HK-2 (cell line): ENCODE measurements at regions not wholly inside any gene's neighbourhood (a gene's known extent, or its start where the extent isn't known, plus 50 kb on each side); places are given as distances from the start of the nearest gene placed in this dataset.

Experiments used
- DNase-seq: peaks from one replicate; pipeline ENCODE4 v3.0.0-alpha.2; 2018; ENCODE audit not compliant: unreplicated experiment

DNA sequence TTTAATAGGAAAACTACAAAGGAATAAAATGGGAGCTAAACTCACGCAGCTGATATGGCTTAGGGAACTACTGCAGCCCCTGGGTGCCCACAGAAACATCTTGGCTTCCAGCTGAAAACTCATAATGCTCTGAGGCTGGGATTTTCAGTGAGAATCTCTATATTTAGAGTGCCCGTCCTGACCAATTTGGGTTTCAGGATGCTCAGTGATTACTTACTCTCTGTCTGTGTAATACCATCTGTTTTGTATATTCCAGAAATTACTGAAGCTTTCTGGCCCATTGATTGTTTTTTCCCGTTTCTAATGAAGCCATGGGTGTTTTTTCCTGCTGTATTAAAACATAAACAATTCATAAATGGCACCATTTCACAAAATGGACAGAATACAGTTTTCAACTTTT lies 50.6 kb upstream of the ZNF385D start:
- no peak for DNase-seq

DNA sequence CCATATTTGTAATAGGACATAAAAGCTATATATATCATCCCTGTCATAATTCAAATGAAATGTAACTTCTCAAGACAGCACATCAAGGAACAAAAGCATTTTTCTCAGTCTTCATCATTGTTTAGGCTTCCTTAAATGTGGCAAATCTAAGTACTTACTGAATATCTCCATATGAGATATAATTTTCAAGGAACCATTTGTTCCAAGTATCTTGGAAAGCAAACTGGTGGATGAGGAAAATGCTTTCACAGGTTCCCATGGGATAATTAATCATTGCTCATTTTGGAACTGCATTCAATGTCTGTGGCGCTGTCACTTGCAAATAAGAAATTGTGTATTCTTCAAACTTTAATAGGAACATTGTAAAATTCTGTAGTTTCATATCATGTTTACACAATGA lies 52.6 kb upstream of the ZNF385D start:
- no peak for DNase-seq

DNA sequence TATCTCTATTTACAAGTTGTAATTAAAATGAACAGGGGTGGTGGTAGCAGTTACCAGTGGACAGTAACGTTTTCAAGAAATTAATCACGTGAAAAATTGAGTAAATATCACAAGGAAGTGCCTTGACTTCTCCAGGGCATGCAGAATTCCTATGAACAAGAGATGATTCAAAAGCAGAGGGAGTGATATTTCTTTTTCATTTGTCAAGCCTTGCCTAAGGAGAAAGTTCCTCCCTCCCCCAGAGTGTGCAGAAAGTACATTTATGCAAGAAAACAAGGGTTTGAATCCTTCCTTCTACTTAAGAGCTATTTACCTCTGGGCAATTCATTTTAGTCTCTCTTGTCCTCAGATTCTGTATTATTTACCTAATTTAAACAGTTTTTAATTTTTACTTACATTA lies 53.3 kb upstream of the ZNF385D start:
- no peak for DNase-seq

DNA sequence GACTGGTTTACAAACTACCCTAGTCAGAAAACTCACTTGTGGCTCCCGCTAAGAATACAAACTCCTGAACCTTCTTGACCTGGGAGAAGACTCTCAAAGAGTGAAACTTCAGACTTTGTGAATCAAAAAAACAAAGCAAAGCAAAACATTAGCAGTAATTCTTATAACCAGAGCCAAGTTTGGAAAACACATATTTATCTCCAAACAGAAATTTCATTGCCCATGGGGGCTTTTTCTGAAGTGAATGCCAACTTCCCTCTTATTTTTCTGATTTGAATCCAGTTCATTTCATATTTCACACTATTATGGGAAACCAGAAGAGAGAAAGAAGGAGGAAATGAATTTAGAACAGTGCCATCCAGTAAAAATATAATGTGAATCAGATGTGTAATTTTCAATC lies 55.7 kb upstream of the ZNF385D start:
- no peak for DNase-seq

DNA sequence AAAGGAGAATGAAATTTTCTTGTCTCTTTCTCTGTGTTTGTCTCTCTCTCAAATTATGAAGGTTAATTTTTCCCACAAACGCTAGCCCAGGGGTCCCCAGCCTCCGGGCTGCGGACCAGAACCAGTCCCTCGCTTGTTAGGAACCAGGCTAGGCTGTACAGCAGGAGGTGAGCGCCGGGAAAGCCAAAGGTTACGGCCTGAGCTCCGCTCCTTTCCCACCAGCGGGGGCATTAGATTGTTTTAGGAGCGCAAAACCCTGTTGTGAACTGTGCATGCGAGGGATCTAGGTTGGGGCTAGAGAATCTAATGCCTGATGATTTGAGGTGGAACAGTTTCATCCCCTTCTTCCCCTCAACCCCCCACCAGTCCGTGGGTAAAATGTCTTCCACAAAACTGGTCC lies 74.7 kb upstream of the ZNF385D start:
- no peak for DNase-seq

DNA sequence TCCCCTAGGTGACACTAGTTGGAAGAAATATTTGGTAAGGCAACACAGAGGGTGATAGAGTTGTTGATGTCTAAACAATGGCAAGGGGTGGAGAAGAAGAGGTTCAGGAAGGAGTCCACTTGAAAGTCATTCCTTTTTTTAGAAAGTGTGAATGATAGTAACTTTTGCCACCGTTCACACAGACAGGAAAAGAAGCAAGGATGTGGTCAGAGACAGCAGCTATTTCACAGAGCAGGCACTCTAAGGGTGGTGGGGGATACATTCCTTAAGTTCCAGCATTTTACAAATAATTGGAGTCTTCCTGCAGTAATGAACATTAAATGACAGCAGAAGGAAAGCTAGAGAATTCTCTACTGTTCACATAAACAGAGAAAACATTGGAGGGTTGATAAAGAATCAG lies 75.4 kb upstream of the ZNF385D start:
- no peak for DNase-seq

DNA sequence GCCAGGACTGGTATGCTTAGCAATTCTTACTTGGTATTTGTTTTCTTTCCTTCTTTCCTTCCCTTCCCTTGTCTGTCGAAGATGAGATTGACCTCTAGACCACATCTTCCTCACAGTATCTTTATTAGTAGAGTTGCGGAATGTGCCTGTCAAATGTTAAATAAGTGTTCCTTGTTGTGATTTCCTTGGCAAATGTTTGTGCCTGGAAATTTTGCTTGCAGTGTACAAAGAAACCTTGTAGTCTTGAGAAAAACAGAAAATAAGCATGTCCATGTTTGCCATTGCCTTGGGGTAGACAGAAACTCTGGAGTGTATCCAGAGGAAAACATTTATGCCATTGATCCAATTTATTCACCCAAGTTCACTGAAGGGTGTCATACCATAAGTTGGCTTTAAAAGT lies 79.5 kb upstream of the ZNF385D start:
- no peak for DNase-seq

DNA sequence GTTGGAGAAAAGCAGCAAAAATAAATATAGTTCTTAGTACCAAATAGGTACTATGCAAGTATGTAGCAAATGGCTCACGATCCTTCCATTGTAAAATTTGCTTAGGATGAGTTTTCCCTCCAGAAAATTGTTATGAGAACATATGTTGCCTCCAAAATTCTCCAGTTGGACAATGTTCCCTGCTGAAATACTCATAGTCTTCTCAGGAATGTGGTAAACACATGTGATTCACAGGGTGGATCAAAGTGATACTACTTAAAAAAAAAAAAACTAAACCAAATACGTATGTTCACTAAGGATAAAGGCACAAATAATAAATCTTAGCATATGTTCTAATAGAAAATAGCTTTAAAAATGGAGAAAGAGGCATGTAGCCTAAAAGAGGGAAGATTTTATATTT lies 84.3 kb upstream of the ZNF385D start:
- no peak for DNase-seq

DNA sequence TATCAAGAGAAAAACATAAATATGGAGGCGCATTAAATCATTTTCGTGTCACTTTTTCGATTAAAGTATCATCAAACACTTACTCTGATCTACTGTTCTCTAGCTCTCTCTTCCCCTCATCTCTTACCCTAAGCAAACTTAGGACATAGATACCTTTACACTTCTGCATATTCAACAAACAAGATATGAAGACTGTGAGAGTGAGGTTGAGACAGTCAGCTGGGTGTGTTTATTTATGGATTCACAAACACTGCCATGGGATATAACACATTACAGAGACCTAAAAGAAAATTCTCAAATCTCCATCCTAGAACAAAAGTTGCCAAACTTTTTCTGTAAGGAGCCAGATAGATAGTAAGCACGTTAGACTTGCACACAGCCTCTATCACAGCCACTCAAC lies 85.2 kb upstream of the ZNF385D start:
- DNase-seq = no peak

DNA sequence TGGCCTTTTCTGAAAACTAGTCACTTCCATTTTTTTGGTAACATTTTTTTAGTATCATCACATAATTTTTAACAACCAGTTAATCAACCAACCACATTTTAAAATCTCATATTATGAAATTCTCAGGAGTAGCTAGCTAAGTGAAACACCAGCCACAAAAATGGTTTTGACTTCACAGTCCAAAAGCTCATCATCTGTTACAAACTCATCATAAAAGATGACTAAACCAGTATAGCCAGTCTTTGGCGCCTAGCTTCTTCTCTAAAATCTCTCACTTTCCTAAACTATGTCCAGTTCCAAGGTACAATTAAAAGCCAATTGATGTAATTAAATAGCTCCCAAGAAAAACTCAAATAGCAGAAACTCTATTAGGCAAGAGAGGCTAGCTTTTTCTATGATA lies 88.2 kb upstream of the ZNF385D start:
- DNase-seq = no peak

DNA sequence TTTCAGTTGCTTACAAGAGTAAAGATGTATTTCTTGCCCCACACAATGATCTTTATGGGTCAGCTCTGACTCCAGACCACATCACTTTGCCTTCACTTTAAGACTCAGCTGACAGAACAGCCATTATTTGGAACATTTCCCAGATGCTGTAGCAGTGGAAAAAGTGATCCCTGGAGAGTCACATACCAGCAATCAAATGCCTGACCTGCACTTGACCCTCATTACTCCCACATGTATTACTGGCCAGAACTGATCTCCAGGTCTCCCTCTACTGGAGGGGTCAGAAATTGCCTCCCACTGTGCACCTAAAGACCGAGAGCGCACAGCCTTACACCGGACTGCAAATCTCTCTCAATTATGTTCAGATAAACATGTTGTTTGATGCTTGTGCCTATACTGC lies 88.6 kb upstream of the ZNF385D start:
- peak; percentile 38 for DNase-seq

DNA sequence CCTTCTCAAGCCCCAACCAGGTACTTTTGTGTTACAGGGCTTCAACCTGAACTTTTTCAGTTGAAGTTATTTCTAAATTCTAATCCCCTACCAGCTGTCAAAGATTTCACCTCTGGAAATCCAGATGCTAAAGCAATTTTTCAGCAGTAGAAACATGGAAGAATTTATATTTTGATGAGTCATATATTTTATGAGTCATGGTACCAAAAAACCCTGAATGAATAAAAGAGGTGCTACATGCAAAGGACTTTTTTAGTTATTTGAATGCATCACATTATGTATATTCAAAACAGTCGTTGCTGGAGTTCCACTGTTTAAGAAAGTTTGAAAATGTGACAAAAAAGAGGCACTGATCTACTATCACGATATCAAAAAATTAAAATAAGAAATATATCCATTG lies 96.0 kb upstream of the ZNF385D start:
- DNase-seq = no peak

DNA sequence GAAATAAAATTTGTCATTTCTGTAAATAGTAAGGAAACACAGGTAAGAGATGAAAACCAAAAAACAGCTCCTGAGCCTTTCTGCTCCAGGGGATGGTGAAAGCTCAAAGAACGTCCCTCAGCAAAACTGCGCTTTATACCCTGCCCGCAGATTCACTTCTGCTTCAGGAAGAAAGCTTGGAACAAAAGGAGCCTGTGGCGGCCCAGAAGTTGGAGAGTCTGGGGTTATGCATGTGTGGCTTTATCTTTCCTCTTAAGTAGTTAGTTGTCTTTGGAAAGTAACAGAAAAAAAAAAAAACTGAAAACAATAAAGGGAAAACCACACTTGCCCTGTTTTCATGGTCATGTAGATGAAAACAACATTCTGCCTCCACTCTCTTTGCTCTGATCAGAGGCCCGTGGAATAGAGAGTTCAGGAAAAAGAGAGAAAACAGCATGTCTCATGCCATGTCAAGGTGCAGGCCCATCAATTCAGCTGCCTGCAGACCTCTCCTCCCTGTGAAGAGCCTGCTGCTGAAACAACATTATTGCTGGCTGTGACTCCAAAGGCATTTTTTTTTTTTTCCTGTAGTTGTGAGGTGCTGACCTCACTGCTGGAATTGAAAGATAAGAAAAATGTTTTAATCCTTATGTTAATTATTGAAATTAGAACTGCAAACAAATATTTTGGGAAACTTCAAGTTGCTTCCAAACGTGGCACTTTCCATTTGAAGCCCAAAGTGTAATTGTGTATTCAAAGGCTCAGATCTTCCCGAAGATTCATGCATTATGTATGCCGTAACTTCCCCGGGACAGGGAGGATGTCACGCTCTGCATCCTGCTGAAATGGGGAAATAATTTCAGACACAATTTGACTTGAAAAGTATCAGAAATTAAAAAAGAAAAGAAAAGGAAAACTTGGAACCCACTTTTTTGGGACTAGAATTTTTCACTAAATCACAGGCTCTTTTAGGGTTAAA lies 108.4 kb upstream of the ZNF385D start:
- no peak for DNase-seq

DNA sequence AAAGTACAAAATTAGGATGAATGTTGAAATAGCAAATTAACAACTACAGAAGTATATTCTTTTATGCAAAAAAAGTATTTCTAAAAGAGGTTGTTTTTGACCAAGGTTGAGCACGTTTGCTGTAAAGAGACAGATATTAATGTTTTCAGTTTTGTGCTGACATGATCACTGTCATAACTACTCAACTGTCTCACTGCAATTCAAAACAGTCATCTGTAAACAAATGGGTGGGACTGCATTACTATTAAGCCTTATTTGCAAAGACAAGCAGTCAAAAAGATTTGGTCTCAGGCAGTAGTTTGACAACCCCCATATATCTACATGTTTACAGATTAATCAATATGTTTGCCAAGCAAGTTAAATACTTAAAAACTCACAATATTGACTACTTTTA lies 109.1 kb upstream of the ZNF385D start:
- DNase-seq = no peak

DNA sequence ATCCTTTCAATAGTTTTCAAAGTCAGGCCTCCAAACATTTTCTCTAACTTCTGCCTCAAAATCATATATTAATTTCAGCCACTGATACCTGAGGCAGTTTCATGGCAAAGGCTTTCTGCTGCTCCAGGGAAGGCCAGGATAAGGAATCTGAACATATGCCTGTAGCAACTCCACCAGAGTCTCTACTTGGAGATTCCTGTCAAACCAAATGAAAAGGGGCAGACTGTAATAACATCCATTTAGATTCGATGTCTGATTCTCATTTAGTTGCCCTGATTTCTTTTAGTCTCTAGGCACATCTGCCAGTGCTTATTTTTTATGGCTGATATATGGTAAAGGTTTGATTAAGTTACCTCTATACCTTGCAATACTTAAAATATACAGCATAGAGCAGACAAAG lies 109.6 kb upstream of the ZNF385D start:
- no peak for DNase-seq

DNA sequence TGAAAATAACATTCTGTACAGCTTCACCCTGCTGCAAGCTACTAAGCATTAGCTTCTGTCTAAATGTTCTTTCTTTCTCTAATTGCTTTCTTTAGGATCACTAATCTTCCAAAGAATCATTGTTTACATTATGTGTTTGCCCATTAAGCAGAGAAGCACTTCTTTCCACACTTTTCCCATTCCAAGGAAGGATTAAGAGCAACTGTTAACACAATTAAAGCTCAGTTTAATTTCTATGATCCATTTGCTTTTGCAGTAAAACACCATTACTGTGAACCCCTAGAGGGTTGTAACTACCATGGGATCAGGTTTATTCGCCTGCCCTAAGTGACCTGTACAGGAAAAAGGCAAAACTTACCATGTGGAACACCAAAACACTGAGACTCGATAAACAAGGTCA lies 125.8 kb upstream of the ZNF385D start:
- no peak for DNase-seq

DNA sequence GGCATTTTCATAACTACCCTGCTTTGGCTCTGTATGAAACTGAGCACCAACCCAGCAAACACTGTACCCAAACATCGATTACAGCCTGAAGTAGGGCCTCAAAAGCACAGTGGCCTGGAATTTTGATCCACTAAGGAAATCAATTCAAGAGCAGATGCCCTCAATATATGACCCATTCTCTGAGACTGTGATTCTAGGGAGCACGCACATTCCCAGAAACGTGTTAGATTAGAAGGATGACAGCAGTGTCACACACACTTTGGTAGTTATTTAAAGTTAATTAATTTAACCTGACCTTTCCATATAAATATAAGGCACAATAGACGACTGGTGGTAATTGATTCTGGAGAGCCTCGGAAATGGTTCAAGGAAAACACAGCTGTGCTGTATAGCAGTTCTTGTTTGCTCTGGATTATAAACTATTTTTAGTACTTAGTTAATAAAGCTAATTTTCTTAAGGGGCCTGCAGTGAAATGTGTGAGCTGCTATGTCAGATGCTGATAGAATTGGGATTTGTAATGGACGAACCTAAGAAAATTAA lies 126.3 kb upstream of the ZNF385D start:
- no peak for DNase-seq

DNA sequence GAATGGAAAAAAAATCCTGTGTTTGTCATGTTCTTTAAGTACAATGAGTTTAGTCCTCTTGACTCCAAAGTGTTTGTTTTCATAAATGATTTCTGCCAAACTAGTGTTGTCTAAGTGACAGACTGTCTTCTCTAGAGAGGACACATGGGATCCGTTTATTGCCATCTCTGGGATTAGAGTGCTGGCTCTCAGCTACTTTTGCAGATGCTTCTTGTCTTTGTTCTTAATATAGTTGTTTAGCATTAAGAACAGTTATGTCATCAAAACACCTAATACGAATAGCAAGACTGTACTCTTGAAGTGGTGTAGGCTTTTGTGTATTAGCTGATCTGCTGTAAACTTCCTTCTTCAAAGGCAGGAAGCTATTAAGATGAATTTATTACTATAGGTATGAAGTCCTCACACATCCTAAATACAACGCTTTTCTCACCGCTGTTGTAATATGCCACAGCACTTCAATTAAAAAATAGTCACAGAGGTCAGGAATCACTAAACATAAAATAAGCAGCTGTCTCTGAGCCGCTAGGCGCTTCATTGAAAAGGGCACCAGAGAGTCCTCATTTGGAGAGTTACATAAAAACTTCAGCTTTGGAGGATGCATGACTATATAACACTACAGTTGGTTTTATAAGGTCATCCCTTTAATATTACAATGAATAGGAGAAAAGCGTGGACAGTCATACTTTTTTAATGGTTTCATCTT lies 128.3 kb upstream of the ZNF385D start:
- no peak for DNase-seq

DNA sequence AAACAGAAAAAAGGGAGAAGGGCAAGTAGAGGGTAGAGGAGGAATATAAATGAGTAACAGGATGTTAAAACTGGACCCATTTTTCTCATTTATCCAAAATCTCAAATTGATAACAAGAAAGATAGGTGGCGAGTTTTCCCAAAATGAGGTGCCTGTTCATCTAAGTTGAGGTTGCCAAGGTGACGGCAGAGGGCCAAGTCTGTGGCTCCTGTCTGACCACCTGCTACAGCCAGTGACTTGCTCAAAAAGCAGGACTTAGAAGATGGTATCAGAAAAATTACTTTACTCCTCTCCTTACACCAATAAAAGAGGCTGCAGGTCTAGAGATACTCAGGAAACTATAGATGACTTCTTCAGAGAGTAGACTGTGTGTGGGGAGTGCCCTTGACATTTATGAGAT lies 137.6 kb upstream of the ZNF385D start:
- no peak for DNase-seq

DNA sequence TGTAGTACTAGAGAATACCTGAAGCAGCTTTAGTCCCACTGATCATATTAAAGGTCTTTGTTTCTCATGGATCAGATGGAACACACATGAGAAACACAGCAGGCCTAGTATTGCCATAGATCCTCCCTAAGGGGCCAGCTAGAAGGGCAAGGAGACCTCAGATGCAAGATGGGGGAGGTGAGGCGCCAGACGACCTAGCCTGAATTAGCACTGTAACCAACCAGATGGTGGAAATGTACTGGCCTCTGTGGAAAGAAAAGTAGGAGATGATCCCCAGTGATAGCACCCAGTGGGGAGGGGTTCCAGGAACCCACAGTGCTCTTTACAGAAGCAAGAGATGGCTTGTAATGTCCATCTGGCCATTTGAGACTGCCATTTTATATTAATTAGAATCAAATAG lies 138.2 kb upstream of the ZNF385D start:
- no peak for DNase-seq

DNA sequence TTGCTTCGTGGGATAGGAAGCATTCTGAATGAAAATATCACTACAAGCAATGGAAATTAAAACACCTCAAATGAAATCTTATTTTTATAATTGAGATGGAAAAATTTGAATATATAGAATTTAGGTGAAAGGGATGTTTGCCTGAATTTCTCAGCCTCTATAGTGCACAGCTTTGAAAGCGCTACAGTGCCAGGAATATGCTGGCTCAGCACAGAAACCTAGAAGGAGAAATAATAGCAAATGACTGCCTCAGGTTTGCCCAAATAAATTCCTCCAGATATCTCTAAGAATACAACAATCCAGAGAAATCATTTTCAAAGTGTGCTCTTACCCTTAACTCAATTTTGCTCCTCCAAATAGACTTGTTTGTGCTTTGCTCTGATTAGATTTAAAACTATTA lies 141.1 kb upstream of the ZNF385D start:
- no peak for DNase-seq

DNA sequence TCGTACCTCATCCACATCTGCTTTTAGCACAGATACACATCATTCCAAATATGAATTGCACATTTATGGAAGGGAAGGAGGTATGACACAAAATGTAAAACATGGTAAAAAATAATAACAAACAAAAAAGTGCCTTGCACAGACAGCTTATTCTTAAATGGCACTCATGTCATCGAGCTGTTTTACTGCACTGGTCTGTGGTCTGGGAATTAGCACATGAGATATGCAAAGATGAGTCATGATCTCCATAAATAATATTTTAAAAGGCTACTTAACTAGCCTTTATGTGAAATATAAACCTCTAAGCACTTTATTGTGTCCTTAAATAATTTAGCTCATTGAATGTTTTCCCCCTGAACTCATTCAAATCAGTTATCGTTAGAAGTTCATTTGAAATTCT lies 142.2 kb upstream of the ZNF385D start:
- DNase-seq = no peak
